Fibroblast of skin of left quadriceps (primary cell): ENCODE measurements at regions not wholly inside any gene's neighbourhood (a gene's known extent, or its start where the extent isn't known, plus 50 kb on each side); places are given as distances from the start of the nearest gene placed in this dataset.

Experiments
- DNase-seq, 2 experiments: peaks; one replicate each; pipeline ENCODE4 v3.0.0-alpha.2; 2013; ENCODE audit warnings: low read depth in 2 of 2

DNA sequence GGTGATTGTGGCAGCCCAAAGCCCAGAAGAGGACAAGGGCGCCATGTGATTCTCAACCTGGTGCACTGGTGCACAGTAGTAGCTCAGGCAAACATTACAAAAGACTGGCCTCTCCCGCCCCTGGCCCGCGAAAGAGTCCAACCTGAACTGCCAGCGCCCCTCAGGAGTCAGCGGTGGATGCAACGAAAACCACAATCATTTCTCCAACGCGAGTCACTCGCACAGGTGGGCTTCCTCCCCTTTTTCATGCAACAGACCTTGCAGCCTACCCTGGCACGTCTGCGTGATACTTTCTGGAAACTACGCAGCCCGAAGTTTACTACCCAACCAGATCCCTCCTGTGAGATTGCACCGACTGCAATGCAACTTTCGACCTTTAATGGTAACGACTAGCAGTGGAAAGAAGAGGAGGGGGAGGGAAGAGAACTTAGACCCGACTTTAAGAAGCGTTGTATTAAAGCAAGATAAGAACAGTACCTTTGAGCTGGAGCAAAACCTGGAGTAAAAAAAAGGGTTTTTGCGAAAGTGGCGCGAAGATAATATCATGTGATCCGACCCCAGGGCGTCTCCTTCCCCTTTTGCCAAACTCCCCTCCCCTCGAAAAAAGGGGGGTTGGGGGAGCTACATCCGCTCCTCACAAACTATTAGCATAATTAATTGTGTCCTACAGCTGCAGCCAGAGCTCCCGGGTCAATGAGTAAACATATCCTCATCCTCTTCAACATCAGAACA lies 63.3 kb upstream of the CCDC160 start:
- no peak for DNase-seq

DNA sequence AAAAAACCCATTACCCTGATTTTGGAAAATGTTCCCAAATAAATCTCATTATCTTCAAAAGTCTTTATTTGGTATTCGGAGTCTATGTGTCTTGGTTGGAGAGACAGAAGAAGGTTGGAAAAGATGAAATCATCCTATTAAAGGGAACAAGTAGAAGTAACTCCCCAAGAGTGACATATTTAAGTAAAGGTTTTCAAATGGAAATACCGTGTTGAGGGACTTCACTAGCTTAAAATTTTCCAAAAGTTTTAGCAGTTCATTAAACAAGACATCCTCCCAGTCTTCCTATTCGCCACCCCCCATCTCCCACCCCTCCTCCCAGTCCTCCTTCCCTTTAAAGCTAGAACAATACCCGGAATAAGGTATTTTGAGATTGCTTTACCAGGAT lies 62.7 kb upstream of the CCDC160 start:
- no peak for DNase-seq

DNA sequence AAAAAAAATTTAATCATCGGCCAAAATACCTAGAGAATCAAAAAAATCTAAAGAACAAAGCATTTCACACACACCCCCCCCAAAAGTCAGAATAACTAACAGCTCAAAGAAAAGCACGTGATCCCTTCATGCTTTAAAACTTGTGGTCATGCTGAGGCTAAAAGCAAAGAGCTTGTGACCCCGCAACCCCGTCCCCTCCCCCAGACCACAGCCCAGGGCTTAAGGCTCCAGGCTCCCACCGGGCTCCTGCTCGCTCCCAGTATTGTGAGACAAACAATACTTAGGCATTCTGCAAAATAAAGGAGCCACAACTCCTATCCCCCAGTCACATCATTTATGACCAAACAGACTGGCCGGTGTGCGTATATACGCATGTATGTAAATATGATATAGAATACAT lies 62.1 kb upstream of the CCDC160 start:
- DNase-seq = no peak

DNA sequence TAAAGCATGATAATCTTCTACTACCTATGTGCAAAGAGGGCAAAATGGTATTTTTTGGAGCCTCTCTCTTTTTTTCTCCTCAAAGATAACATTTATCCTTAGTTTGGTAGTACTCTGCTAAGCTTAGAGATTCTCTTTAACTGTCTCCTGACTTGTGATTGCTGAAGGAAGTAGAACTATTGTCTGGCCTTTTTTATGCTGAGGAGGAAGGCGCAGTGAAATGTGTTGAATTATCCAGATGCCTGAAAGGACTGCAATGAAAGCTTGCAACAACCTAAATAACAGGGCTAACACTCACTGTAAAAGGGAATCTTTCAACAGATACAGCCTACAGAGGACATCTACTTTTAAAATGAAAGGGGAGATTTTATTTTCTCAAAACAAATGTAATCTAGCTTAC lies 59.5 kb upstream of the CCDC160 start:
- DNase-seq = no peak

DNA sequence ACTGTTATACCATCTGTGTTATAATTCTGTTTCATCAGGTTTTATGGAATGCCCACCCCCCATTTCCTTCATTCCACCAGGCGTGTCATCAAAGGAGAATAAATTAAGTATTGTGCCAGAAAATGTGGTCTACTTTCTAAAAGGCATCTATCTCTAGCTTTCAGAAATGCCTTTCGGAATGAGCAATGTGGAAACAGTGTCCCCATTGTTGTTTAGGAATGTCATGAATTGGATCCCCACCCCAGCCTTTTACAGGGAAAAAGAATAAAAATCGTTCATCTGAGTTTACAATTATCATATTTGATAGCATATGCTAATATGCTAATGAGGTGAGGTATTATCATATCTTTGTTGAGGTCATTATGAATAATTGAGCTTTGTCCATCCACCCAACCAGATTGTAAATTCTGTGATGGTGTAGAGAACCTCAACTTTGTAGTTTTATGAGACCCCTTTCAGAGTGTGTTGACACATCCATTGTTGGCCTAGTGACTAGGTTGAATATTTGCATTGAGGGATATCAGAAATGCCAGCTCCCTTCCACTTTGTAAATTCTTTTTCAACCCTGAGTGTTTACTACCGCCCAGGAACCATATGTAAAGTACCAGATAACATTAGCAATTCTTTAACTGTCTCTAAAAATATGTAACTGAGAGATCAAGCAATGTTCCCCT lies 56.2 kb upstream of the CCDC160 start:
- no peak for DNase-seq

DNA sequence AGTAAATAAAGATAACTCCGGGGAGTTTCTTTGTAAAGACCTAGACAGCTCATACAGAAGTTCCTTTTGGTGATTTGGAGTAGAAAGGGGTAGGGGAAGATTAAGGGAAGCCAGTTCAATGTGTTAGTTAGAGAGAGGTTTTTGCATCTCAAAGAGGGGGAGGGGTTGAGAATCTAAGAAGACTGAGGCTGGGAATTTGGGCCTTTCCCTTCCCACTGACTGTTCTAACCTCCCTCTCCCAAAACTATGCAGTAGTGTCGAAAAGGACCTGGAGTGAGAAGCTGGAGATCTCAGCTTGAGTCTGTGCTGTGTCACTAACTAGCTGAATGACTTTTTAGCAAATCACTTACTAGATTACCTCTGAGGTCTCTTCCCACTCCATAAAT lies 55.7 kb upstream of the CCDC160 start:
- DNase-seq = no peak

DNA sequence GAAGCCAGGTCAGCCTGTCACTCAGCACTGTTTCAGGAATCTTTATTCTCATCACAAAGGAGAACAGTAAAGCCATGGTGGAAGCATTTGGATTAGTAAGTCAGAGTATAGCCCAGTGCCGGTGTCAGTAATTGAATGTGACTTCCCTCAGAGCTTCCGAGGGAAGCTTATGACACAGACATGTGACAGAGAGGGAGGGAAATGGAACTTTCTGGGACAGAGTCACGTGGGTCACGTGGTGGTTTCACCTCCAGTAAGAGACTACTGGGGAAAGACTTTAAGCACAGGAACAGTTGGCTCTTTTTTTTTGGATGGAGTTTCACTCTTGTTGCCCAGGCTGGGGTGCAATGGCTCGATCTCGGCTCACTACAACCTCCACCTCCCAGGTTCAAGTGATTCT lies 53.3 kb upstream of the CCDC160 start:
- DNase-seq = no peak

DNA sequence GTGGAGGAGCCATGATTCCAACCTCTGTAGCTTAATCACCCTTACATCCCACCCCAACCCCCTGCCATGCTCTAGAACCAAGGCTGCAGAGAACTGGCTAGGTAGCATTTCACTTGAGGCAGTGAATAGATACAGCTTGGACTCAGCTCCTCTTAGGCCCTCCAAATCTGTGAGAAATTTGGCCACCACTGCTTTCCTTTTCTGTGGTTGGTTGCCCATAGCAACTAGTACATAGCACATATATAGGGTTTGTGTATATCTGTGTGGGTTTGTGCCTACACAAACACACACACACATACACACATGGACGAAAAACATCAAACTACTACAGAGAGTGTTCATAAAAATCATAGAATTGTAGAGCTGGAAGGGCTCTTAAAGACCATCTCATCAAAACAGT lies 52.0 kb upstream of the CCDC160 start:
- DNase-seq = no peak

DNA sequence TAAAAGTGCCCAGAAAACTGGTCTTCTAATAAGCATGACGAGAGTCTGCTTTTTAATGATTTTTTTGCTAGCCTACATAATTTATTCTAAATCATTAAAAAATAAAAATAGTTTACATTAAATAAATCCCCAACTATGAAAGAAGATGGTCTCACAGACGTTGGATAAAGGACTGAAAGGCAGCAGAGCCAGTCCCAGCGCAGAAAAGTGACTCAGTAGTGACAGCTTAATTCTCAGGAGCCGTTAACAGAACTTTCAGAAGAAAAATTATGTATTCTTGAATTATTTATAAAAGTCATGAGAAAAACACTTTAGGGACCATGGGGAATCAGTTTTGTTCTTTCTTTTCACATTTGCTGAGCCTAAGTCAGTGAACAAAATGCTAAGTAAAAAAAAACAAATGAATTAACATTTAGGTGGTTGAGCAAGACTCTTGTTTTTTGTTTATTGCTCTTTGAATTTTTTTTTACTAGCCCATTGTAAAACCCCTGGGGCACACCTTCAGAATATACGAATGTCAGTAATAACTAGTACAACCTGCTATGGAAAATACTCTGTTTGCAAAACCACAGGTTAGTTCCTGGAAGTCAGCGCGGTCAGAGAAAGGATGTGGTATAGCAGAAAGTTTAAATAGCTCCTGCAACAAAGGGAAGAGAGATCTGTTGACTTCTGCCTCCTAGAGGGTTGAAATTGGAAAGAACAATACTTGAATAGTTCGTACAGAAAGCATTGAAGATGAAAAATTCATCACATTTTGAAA lies 50.4 kb upstream of the CCDC160 start:
- no peak for DNase-seq
